HuH-7.5 (cell line): ENCODE measurements at regions not wholly inside any gene's neighbourhood (a gene's known extent, or its start where the extent isn't known, plus 50 kb on each side); places are given as distances from the start of the nearest gene placed in this dataset.
"Not testable (repeated sequence)": the region's sequence is repeated elsewhere in the genome, so short reads cannot be mapped to it uniquely, and the experiment has no call there.

Experiments used
- DNase-seq: peaks from one replicate; pipeline ENCODE4 v3.0.0; 2011; ENCODE audit warnings: low spot score

DNA sequence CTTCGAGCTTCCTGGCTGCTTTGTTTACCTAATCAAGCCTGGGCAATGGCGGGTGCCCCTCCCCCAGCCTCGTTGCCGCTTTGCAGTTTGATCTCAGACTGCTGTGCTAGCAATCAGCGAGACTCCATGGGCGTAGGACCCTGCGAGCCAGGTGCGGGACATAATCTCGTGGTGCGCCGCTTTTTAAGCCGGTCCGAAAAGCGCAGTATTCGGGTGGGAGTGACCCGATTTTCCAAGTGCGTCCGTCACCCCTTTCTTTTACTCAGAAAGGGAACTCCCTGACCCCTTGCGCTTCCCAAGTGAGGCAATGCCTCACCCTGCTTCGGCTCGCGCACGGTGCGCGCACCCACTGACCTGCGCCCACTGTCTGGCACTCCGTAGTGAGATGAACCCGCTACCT lies 889.3 kb upstream of the NUDT12 start:
- not testable (repeated sequence) for DNase-seq

- no peak for DNase-seq
Observed at GRCh38 chr5:104444656-104445055, 882.1 kb upstream of the NUDT12 start.

DNA sequence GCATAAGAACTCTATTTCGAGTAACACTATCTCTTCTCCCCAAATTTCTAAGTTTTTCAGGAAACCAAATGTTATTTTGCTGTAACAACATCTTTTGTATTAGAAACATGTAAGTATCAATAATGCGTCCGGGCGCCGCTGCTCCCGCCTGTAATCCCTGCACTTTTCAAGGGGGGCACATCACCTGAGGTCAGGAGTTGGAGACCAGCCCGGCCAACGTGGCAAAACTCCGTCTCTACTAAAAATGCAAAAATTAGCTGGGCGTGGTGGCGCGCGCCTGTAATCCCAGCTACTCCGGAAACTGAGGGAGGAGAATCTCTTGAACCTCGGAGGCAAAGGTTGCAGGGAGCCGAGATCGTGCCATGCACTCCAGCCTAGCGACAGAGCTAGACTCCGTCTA lies 881.1 kb upstream of the NUDT12 start:
- no peak for DNase-seq

- no peak for DNase-seq
Observed at GRCh38 chr5:104431981-104432380, 869.4 kb upstream of the NUDT12 start.

- no peak for DNase-seq
Observed at GRCh38 chr5:104431002-104431620, 868.5 kb upstream of the NUDT12 start.

DNA sequence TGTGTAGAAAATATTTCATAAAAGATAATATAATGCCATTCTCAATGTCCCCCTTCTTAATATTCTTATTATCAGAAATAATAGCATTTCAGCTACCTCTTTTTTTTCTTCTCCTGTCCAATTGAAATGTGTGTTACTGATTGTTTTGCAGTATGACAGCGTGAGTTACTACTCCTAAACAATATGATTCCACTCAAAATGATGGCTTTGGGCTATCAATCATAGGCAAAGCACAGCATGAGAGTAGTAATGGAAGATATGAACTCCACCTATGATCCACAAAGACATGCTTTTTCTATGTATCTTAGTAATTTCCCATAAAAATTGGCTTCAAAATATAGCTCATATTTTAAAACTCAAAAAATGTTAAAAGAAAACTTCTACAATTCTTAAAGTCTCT lies 867.3 kb upstream of the NUDT12 start:
- no peak for DNase-seq

GRCh38 chr5:104421431-104421830 lies 858.8 kb upstream of the NUDT12 start:
- DNase-seq: no peak

DNA sequence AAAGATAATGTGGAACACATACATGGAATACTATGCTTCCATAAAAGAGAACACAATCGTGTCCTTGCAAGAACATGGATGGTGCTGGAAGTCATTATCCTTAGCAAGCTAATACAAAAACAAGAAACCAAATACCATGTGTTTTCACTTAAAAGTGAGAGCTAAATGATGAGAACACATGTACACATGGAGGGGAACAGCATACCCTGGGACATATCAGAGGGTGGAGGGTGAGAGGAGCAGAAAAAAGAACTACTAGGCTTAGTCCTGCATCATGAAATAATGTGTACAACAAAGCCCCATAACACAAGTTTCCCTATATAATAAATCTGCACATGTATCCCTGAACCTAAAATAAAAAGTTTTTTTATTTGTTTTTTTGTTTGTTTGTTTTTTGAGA lies 855.5 kb upstream of the NUDT12 start:
- DNase-seq: no peak

- DNase-seq: peak; percentile 6
Observed at GRCh38 chr5:104412649-104413240, 850.2 kb upstream of the NUDT12 start.

DNA sequence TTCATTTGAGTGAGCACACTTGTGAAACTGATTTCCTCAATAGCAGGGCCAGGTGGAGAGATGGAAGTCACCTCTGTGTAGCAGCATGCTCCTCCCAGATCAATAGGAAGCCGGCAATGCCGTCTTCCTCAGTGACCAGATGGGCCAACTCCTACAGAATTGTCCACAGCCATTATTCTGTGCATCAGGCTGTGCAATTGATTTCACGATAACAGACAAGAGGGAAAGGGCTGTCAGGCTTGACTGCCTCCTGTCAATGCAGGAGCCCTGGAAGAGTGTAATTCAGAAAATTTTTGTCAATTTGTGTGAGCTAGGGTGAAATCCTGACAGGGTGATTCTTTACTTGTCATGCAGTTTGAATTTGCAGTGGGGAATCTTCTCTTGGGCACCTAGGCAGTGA lies 838.4 kb upstream of the NUDT12 start:
- DNase-seq: no peak

- DNase-seq: no peak
Observed at GRCh38 chr5:104385906-104386305, 823.3 kb upstream of the NUDT12 start.

DNA sequence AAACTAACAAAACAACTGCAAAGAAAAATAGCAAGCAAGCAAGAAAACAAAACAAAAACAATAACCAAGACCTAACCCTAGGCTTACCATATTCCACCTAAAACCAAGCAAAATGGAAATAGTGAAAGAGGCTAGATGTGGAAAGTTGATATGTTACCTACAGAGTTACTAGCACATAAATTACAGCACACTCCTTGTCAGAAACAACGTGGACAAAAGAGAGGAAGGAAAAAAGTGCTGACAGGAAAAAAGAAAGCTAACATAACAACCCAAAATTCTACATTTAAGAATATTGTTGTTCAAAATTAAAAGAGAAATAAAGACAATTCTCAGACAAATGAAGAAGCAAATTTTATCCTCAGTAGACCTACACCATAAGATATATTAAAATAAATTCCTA lies 812.8 kb upstream of the NUDT12 start:
- no peak for DNase-seq

GRCh38 chr5:104372796-104373195 lies 810.2 kb upstream of the NUDT12 start:
- DNase-seq: no peak

DNA sequence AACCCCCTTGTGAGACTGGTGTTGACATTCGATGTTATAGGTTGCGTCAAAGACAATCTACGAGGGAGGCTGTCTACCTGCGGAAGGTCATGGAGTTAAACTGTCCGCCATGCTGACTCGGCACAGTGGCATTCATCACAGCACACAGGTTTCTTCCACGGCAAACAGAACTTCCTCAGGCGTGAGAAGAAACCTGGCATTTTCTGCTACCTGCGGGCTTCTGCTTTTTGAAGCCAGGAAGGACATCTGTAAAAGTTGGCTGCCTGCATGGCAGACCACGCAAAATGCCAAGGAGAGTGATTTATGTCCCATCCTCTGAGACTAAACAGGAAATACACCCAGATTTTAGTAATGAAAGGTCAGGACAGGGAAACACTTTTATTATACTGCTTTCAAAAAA lies 809.8 kb upstream of the NUDT12 start:
- DNase-seq: no peak

- DNase-seq: no peak
Observed at GRCh38 chr5:104370523-104370922, 807.9 kb upstream of the NUDT12 start.

GRCh38 chr5:104367978-104368377 lies 805.4 kb upstream of the NUDT12 start:
- DNase-seq: no peak

DNA sequence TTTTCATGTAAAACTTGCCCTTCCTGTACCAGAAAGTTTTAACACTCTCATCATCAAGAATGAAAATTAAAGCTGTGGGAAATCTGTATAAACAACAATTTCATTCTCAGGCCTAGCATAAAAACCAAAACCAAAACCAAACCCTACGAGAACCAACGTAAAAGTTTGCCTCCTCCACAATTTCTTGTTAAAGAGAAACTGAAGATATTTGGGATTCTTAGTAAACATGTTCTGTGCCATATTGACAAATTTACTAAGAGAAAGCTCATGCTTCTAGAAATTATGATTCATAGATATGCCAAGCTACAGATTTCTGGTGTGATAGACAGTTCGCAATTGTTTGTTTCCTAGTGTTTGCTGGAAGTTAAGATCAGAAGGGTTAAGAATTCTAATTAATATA lies 801.0 kb upstream of the NUDT12 start:
- no peak for DNase-seq

GRCh38 chr5:104361932-104362331 lies 799.3 kb upstream of the NUDT12 start:
- DNase-seq: no peak

- no peak for DNase-seq
Observed at GRCh38 chr5:104355350-104355749, 792.8 kb upstream of the NUDT12 start.

DNA sequence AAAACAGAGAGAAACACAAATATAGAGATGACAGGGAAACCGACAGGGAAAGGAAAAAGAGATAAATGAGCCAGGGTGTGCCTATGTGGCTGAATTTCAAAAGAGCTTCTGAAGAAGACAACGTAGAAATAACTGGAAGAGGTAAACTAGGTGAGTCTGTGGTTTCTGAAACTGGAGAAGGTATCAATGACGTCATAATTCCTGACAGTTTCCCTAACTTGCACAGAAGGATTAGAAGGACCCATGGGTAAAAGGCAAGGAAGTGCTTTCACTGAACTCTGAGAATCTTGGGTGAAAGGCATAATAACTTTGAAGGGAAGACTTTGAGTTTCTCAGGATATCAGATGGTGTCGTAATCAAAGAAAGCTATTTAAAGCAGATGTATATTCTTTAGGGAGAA lies 790.8 kb upstream of the NUDT12 start:
- no peak for DNase-seq

DNA sequence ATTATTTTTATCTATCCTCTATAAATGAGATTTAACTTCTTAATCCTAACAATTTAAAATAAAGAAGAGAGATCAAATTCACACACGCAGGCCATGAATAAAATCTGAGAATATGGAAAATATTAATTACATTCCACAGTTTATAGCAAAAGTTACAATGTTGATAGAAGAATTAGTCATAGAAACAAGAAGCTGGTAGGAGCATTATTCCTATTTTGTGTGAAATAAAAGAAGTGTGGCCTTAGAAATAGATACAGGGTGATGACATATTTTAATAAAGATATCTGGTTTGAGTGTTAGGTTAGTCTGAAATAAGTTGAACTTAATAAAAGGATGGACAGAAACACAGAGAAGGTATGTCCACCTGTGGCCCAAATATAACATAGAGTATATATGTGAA lies 790.4 kb upstream of the NUDT12 start:
- DNase-seq: no peak

DNA sequence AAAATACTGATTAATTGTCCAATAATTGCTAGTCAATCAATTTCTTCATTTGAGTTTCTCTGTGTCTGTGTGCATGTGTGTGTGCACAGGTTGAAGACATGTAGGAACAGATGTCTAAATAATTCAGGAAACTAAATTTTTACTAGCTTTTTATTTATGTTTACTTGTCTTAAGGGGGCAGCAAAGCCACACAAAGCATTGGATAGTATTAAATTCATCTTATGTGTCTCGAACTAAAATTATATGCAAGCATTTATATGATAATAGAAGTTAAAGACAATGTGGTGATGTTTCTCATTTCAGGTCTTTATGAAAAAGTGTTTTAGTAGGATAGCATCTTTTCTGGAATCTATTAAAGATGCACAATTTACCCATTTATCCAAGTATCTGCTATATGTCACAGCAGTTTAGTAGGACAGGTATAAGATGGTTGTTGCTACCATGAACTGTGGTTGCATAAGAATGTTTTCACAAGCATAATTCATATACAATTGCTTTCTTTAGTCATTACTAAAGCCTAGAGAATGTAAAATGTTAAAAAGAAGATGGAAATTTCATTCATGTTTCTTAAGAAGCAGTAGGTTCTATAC lies 784.6 kb upstream of the NUDT12 start:
- DNase-seq: no peak

- no peak for DNase-seq
Observed at GRCh38 chr5:104345222-104346016, 782.8 kb upstream of the NUDT12 start.
